H1 (cell line): ENCODE measurements at regions not wholly inside any gene's neighbourhood (a gene's known extent, or its start where the extent isn't known, plus 50 kb on each side); places are given as distances from the start of the nearest gene placed in this dataset.

ENCODE experiments used
- CEBPB ChIP-seq: IDR thresholded peaks from 2 replicates; pipeline ENCODE4 v1.6.1; 2012; ENCODE audit warnings: low read depth, low read length
- PHF8 ChIP-seq: fragments of 200-600 bp; sonication (generic); conservative IDR thresholded peaks from 2 replicates; pipeline ENCODE4 v1.7.1; 2012; ENCODE audit warnings: low read depth, mild to moderate bottlenecking, inconsistent platforms, low read length, moderate library complexity
- RXRA ChIP-seq: IDR thresholded peaks from 2 replicates; pipeline ENCODE4 v1.6.1; 2011; ENCODE audit warnings: low read depth, mild to moderate bottlenecking, low read length, moderate library complexity; ENCODE audit not compliant: insufficient read depth
- SAP30 ChIP-seq: fragments of 300-600 bp; sonication (generic); IDR thresholded peaks from 2 replicates; pipeline ENCODE4 v1.7.1; 2012; ENCODE audit warnings: low read length, moderate library complexity, mild to moderate bottlenecking, inconsistent platforms; ENCODE audit not compliant: insufficient read depth, insufficient replicate concordance
- SP1 ChIP-seq: IDR thresholded peaks from 2 replicates; pipeline ENCODE4 v1.6.1; 2011; ENCODE audit warnings: low read depth, low read length

DNA sequence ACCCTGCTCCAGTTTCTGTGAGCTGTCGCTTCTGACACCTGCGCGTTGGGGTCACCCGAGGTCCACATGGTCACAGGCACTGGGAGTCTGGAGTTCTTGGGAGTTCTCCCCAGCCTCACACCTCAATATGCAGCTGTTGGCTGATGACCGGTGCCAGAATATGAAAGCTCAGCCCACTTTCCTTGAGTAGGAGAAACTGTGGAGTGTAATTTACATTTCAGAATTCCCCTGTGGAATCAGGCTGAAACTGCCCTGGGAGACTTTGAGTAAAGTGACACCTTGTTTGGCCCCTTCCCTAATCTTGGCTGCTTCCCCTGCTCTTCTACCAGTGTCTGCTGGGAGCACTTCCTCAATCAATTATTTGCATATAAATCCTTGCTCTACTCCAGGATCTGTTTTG lies 255.9 kb downstream of the NFKBIZ start (continued):
- TF ChIP-seq RXRA (no peak), PHF8 (no peak), CEBPB (no peak), SAP30 (no peak), SP1 (no peak)
- TF ChIP-seq, all 59 proteins: peak for 0
